ENCODE measurements at regions not wholly inside any gene's neighbourhood (a gene's known extent, or its start where the extent isn't known, plus 50 kb on each side); places are given as distances from the start of the nearest gene placed in this dataset.

- DNase-seq (ENCODE audit: low read depth, low spot score): no peak
- POLR2A ChIA-PET: no interaction called here
- Histone ChIP-seq H3K27ac (ENCODE audit: insufficient read depth, low read depth, low read length) (no peak overlapping the region), H3K27me3 (ENCODE audit: control insufficient read depth in 2 of 2, insufficient read depth in 2 of 2, low read length in 2 of 2) (no peaks in the 10 kb centered on the region), H4K20me1 (replicated peaks; ENCODE audit: control insufficient read depth, extremely low read depth, insufficient read depth, low read length) (no peaks in the 10 kb centered on the region), H3K9me1 (replicated peaks; ENCODE audit: control insufficient read depth, extremely low read depth, insufficient read depth, low read length) (no peaks in the 10 kb centered on the region), H3K79me2 (ENCODE audit: control insufficient read depth, insufficient read depth, low read length) (no peaks in the 10 kb centered on the region), H3K9ac (replicated peaks; ENCODE audit: extremely low read depth, insufficient read depth, low read length) (no peak overlapping the region), H3K4me1 (ENCODE audit: control insufficient read depth, extremely low read depth, insufficient read depth, low read length) (no peaks in the 10 kb centered on the region), H3K4me2 (ENCODE audit: insufficient read depth, low read length) (no peak overlapping the region), H3K36me3 (ENCODE audit: control insufficient read depth in 2 of 2, extremely low read depth in 1 of 2, insufficient read depth in 2 of 2, low read length in 2 of 2) (no peaks in the 10 kb centered on the region), H2AFZ (ENCODE audit: low read depth, low read length) (no peak overlapping the region), H3K4me3 (replicated peaks in 1 of 3; ENCODE audit: insufficient read depth in 1 of 3, low read depth in 1 of 3, low read length in 3 of 3) (no peak overlapping the region), H3K9me3 (replicated peaks; ENCODE audit: control insufficient read depth, insufficient read depth, low read length) (no peaks in the 10 kb centered on the region)
- intact Hi-C loops (cut with micrococcal nuclease): no loop called here
- dilution Hi-C loops (cut with MboI; ENCODE audit: extremely low pct_ligation_motif_present, low sequenced_read_pairs): no loop called here
- no peak for TF ChIP-seq POLR2A (IDR thresholded peaks at IDR 0.05; ENCODE audit: low read depth, low read length)
- TF ChIP-seq MYC (IDR thresholded peaks at IDR 0.05; ENCODE audit: low read depth, low read length): no peak
- no peak for TF ChIP-seq CTCF (IDR thresholded peaks at IDR 0.05; ENCODE audit: extremely low read depth in 1 of 2, insufficient read depth in 1 of 2, low read depth in 1 of 2, low read length in 2 of 2)
- no peak for TF ChIP-seq JUN (IDR thresholded peaks at IDR 0.05; ENCODE audit: borderline replicate concordance, insufficient read depth, insufficient read length, low read depth)
- TF ChIP-seq MAX (IDR thresholded peaks at IDR 0.05; ENCODE audit: insufficient read depth, insufficient read length): no peak
- TF ChIP-seq EZH2 (IDR thresholded peaks at IDR 0.05; ENCODE audit: borderline replicate concordance, low read depth, low read length, severe bottlenecking): no peak
- TF ChIP-seq POLR2AphosphoS5 (IDR thresholded peaks at IDR 0.05; ENCODE audit: insufficient read depth, low read depth, low read length): no peak
- TF ChIP-seq GATA2 (IDR thresholded peaks at IDR 0.05; ENCODE audit: insufficient read depth, insufficient read length, low read depth, low read length): no peak
- no peak for TF ChIP-seq FOS (IDR thresholded peaks at IDR 0.05; ENCODE audit: borderline replicate concordance, insufficient read depth, low read length)
- no TSS peak for BruUV-seq (replicated peaks)
- CTCF ChIA-PET: no interaction called here
- FAIRE-seq: no peak
Measured at GRCh38 chr2:140063356-140063755, 1283.2 kb upstream of the NXPH2 start.
